ENCODE measurements at regions not wholly inside any gene's neighbourhood (a gene's known extent, or its start where the extent isn't known, plus 50 kb on each side); places are given as distances from the start of the nearest gene placed in this dataset.

DNA sequence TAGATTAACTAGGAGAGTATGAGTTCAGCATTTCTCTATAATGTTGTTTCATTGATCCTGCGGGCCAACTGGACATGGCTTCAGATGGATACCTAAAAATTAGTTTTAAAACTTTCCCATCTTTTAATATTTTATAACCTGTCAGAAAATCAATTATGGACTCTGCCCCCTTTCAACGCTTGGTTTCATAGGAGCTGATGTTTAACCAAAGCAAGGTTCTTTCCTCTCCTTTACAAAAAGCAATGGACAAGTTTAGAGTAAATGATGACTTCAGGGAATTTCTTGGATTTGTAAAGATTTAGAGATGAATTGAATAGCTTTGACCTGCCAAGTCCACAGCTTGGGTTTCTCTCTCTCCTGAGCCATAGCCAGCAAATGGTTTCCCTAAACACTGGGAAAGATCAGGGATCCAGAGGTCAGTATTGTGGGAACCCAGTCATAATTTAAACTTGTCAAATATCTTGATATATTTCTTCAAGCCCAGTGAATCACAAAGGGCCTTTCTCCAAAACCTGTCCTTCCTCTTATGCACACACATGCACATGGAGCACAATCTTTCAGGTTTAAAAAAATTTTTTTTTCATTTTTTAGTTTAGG lies 177.1 kb downstream of the EVX1 start:
- TF ChIP-seq CTCF (IDR thresholded peaks at IDR 0.05) (no peak), POLR2A (IDR thresholded peaks at IDR 0.05) (no peak)
